HepG2 (cell line): ENCODE measurements at regions not wholly inside any gene's neighbourhood (a gene's known extent, or its start where the extent isn't known, plus 50 kb on each side); places are given as distances from the start of the nearest gene placed in this dataset.

Experiments used
- ATAC-seq: fragments of 200-7000 bp; cut with Tn5 transposase; 3 replicates; pipeline ENCODE4 v1.9.1; 2020; ENCODE audit warnings: mild to moderate bottlenecking, moderate library complexity
- BruUV-seq: library from RNA; stranded (reverse); fragments of 400-500 nt; replicated peaks from 2 replicates; lab custom pipeline; 2021; lab: Mats Ljungman, UMichigan
- CTCF ChIA-PET: fragments of 300-600 bp; formaldehyde crosslinking; extraction: SDS; loops from one replicate; lab custom pipeline; 2021; ENCODE audit warnings: low total read pairs, inconsistent platforms, low intra/inter-chr PET ratio; lab: Yijun Ruan, JAX
- POLR2A ChIA-PET: fragments of 350-600 bp; sonication (Branson Sonifier 250); formaldehyde crosslinking; loops from one replicate; lab custom pipeline; 2020; ENCODE audit warnings: antibody characterized with exemption, inconsistent platforms; lab: Yijun Ruan, JAX
- DNase-seq: peaks from one replicate; pipeline ENCODE4 v3.0.0-alpha.2; 2015; ENCODE audit warnings: low spot score
- FAIRE-seq: peaks from 3 replicates; lab custom pipeline; 2011; peaks lifted over from hg19 to GRCh38; lab: Jason Lieb, UNC
- H2AFZ ChIP-seq: one replicate; pipeline ENCODE4 v1.6.1; 2011; ENCODE audit warnings: low read length, inconsistent platforms
- H3K27ac ChIP-seq: fragments of 300-600 bp; 3 replicates; pipeline ENCODE4 v1.8.0; 2011; ENCODE audit warnings: mixed run types, mild to moderate bottlenecking, mixed read lengths, low read length, inconsistent platforms; ENCODE audit not compliant: insufficient read depth; ENCODE audit errors: extremely low read length
- H3K27me3 ChIP-seq, 2 experiments: fragments of 200-600 bp in 1 of 2; 2 replicates in 1 of 2; 3 replicates in 1 of 2; pipeline versions ENCODE4 v1.6.0 to v1.8.0; 2011; ENCODE audit warnings: low read length in 2 of 2, mild to moderate bottlenecking in 2 of 2, moderate library complexity in 2 of 2, inconsistent platforms in 1 of 2; ENCODE audit not compliant: insufficient read depth in 2 of 2, control insufficient read depth in 1 of 2
- H3K36me3 ChIP-seq, 2 experiments: fragments of 200-600 bp in 1 of 2; replicated peaks in 1 of 2; 2 replicates in 1 of 2; 3 replicates in 1 of 2; pipeline versions ENCODE4 v1.5.1 to v1.8.0; 2011; ENCODE audit warnings: low read length in 2 of 2, inconsistent platforms in 1 of 2; ENCODE audit not compliant: insufficient read depth in 2 of 2, control insufficient read depth in 1 of 2
- H3K4me1 ChIP-seq: 2 replicates; pipeline ENCODE4 v1.5.1; 2012; ENCODE audit warnings: low read length, inconsistent platforms; ENCODE audit not compliant: insufficient read depth
- H3K4me2 ChIP-seq: 2 replicates; pipeline ENCODE4 v1.6.0; 2011; ENCODE audit warnings: low read depth, low read length, inconsistent platforms
- H3K4me3 ChIP-seq, 3 experiments: fragments of 200-600 bp in 1 of 3; sonication (generic), shearing (Covaris generic) in 1 of 3; replicated peaks in 1 of 3; 2 replicates each; pipeline ENCODE4 v1.5.1; 2011 to 2016; ENCODE audit warnings: low read length in 3 of 3, inconsistent platforms in 2 of 3, low read depth in 2 of 3, mild to moderate bottlenecking in 2 of 3, control low read depth in 1 of 3, mixed read lengths in 1 of 3; ENCODE audit not compliant: insufficient read depth in 1 of 3
- H3K79me2 ChIP-seq: one replicate; pipeline ENCODE4 v1.6.1; 2011; ENCODE audit warnings: low read length, inconsistent platforms; ENCODE audit not compliant: insufficient read depth
- H3K9ac ChIP-seq: 2 replicates; pipeline ENCODE4 v1.6.0; 2011; ENCODE audit warnings: mild to moderate bottlenecking, low read depth, low read length, inconsistent platforms; ENCODE audit not compliant: insufficient read depth
- H3K9me3 ChIP-seq: 2 replicates; pipeline ENCODE4 v1.5.1; 2012; ENCODE audit warnings: mild to moderate bottlenecking, low read length
- H4K20me1 ChIP-seq: 2 replicates; pipeline ENCODE4 v1.6.0; 2011; ENCODE audit warnings: inconsistent platforms, mild to moderate bottlenecking, low read length, moderate library complexity; ENCODE audit not compliant: insufficient read depth
- ARNTL ChIP-seq: sonication (generic); formaldehyde crosslinking; IDR thresholded peaks from 2 replicates; pipeline ENCODE4 v1.4.0; 2020; ENCODE audit warnings: mild to moderate bottlenecking, missing genetic modification reagents
- ETS1 ChIP-seq: sonication (generic); formaldehyde crosslinking; IDR thresholded peaks from 2 replicates; pipeline ENCODE4 v1.4.0; 2020; ENCODE audit warnings: missing genetic modification reagents
- LCORL ChIP-seq, 2 experiments: fragments of 450-650 bp in 1 of 2; sonication (generic) in 1 of 2; formaldehyde crosslinking in 1 of 2; IDR thresholded peaks; 2 replicates each; pipeline versions ENCODE4 v1.5.0 to v1.6.1; 2017 to 2020; ENCODE audit warnings: antibody characterized with exemption in 1 of 2, missing genetic modification reagents in 1 of 2
- PCBP1 ChIP-seq: fragments of 200-400 bp; formaldehyde crosslinking; IDR thresholded peaks from 2 replicates; pipeline ENCODE4 v1.6.1; 2017; ENCODE audit warnings: mild to moderate bottlenecking, low read depth, low read length, borderline replicate concordance
- PRPF4 ChIP-seq: fragments of 200-400 bp; formaldehyde crosslinking; IDR thresholded peaks from 2 replicates; pipeline ENCODE4 v1.6.1; 2016; ENCODE audit warnings: low read length, low read depth; ENCODE audit not compliant: poor library complexity, severe bottlenecking
- SETDB1 ChIP-seq: sonication (generic); formaldehyde crosslinking; IDR thresholded peaks from 2 replicates; pipeline ENCODE4 v1.5.1; 2020; ENCODE audit warnings: missing genetic modification reagents, mild to moderate bottlenecking, borderline replicate concordance
- TERF1 ChIP-seq: sonication (generic); formaldehyde crosslinking; IDR thresholded peaks from 2 replicates; pipeline ENCODE4 v1.8.0; 2022; ENCODE audit warnings: mild to moderate bottlenecking, missing genetic modification reagents, moderate library complexity
- TP53 ChIP-seq: sonication (generic); formaldehyde crosslinking; conservative IDR thresholded peaks from 2 replicates; pipeline ENCODE4 v1.4.0; 2020; ENCODE audit warnings: missing genetic modification reagents
- TRIM22 ChIP-seq: fragments of 450-650 bp; IDR thresholded peaks from 2 replicates; pipeline ENCODE4 v1.6.1; 2017
- TRIM24 ChIP-seq: sonication (generic); formaldehyde crosslinking; IDR thresholded peaks from 2 replicates; pipeline ENCODE4 v1.8.0; 2022; ENCODE audit warnings: mild to moderate bottlenecking, missing genetic modification reagents
- ZGPAT ChIP-seq: IDR thresholded peaks from 2 replicates; pipeline ENCODE4 v1.6.1; 2016; ENCODE audit warnings: mild to moderate bottlenecking
- ZNF317 ChIP-seq: sonication (generic); formaldehyde crosslinking; IDR thresholded peaks from 2 replicates; pipeline ENCODE4 v1.5.0; 2020; ENCODE audit warnings: mild to moderate bottlenecking, missing genetic modification reagents
- ZNF343 ChIP-seq: sonication (generic); formaldehyde crosslinking; IDR thresholded peaks from 2 replicates; pipeline ENCODE4 v1.4.0; 2020; ENCODE audit warnings: mild to moderate bottlenecking, missing genetic modification reagents
- ZNF557 ChIP-seq: sonication (generic); formaldehyde crosslinking; IDR thresholded peaks from 2 replicates; pipeline ENCODE4 v1.4.0; 2020; ENCODE audit warnings: missing genetic modification reagents
- ZNF772 ChIP-seq: sonication (generic); formaldehyde crosslinking; IDR thresholded peaks from 2 replicates; pipeline ENCODE4 v1.5.0; 2020; ENCODE audit warnings: mild to moderate bottlenecking, missing genetic modification reagents
- ZXDC ChIP-seq: sonication (generic); formaldehyde crosslinking; IDR thresholded peaks from 2 replicates; pipeline ENCODE4 v1.5.0; 2020; ENCODE audit warnings: mild to moderate bottlenecking, missing genetic modification reagents
- WGBS: methylation state at CpG from one replicate; pipeline ENCODE4 v1.1.6; 2017; ENCODE audit warnings: low lambda C conversion rate; 5-methylcytosine and 5-hydroxymethylcytosine counted together
- in situ Hi-C: cut with HindIII; loops from 2 replicates; pipeline ENCODE4 v1.10.0; 2017; ENCODE audit warnings: low pct_unique_long_range_greater_than_20kb; ENCODE audit not compliant: extremely low pct_ligation_motif_present
- intact Hi-C: fragments of 100-400 bp; cut with micrococcal nuclease; formaldehyde crosslinking; loops from one replicate; pipeline ENCODE4 v1.10.0; 2022; ENCODE audit not compliant: unreplicated experiment

- TF ChIP-seq ZNF557 (CRISPR knock-in tag) (no peak), SETDB1 (CRISPR knock-in tag) (no peak), PCBP1 (no peak), TRIM24 (CRISPR knock-in tag) (no peak), TRIM22 (no peak), ETS1 (no peak), ARNTL (CRISPR knock-in tag) (no peak)
These were observed 152.8 kb upstream of the MKLN1 start (continued) for GRCh38 chr7:131174855-131175254.

GRCh38 chr7:131182446-131183058 is 145.1 kb upstream of the MKLN1 start:
- H3K27ac ChIP-seq = no peak overlapping the region
- DNase-seq (no peak), ATAC-seq (no peak), FAIRE-seq (no peak)
- 36% methylated on average over 2 of the region's 2 CpGs for WGBS
- CTCF ChIA-PET = no interaction called here
- H3K4me2 ChIP-seq = no peak overlapping the region
- in situ Hi-C loops = no loop called here
- no peak overlapping the region for H3K9ac ChIP-seq
- H3K9me3 ChIP-seq = no peaks in the 10 kb centered on the region
- intact Hi-C loops = no loop called here
- H4K20me1 ChIP-seq = no peaks in the 10 kb centered on the region
- H3K79me2 ChIP-seq = no peaks in the 10 kb centered on the region
- POLR2A ChIA-PET = no interaction called here
- no peak overlapping the region for H2AFZ ChIP-seq
- no TSS peak for BruUV-seq
- H3K36me3 ChIP-seq = no peaks in the 10 kb centered on the region
- H3K27me3 ChIP-seq = no peaks in the 10 kb centered on the region
- no peak overlapping the region for H3K4me3 ChIP-seq
- peaks cover 11% of the 10 kb centered on the region for H3K4me1 ChIP-seq
- TF ChIP-seq ZGPAT (CRISPR knock-in tag) (no peak), LCORL (IDR thresholded peaks at IDR 0.05) (no peak), LCORL (CRISPR knock-in tag; IDR thresholded peaks at IDR 0.05) (no peak), ZNF343 (CRISPR knock-in tag) (no peak), TERF1 (CRISPR knock-in tag) (no peak), ZXDC (no peak), TP53 (CRISPR knock-in tag) (no peak), PRPF4 (no peak), ZNF772 (no peak), ZNF317 (CRISPR knock-in tag) (no peak)
